ENCODE measurements at regions not wholly inside any gene's neighbourhood (a gene's known extent, or its start where the extent isn't known, plus 50 kb on each side); places are given as distances from the start of the nearest gene placed in this dataset.

GRCh38 chr11:19429108-19429760, 188.5 kb upstream of the E2F8 start:
- TF ChIP-seq CTCF (IDR thresholded peaks at IDR 0.05; ENCODE audit: insufficient read depth, low read length) (no peak), POLR2AphosphoS5 (IDR thresholded peaks at IDR 0.05; ENCODE audit: low read depth) (no peak), REST (IDR thresholded peaks at IDR 0.05; ENCODE audit: insufficient replicate concordance, low read depth) (no peak), SPI1 (IDR thresholded peaks at IDR 0.05; ENCODE audit: borderline replicate concordance, low read depth) (no peak), GABPA (IDR thresholded peaks at IDR 0.05; ENCODE audit: low read depth) (no peak)

Measured in HL-60 (cell line).